Suprapubic skin (tissue), 3 donors: ENCODE measurements at regions not wholly inside any gene's neighbourhood (a gene's known extent, or its start where the extent isn't known, plus 50 kb on each side); places are given as distances from the start of the nearest gene placed in this dataset.

Experiments used
- CTCF ChIP-seq, 2 donors: fragments of 200-600 bp in 1 of 2; fragments of 450-650 bp in 1 of 2; sonication (generic) in 1 of 2; IDR thresholded peaks; one replicate each; pipeline ENCODE4 v1.5.1; 2016 to 2019; ENCODE audit warnings: antibody characterized with exemption in 2 of 2, mild to moderate bottlenecking in 1 of 2, moderate library complexity in 1 of 2
- POLR2A ChIP-seq, 2 donors: fragments of 450-650 bp; IDR thresholded peaks; one replicate each; pipeline ENCODE4 v1.6.1; 2017; ENCODE audit warnings: antibody characterized with exemption in 2 of 2, mild to moderate bottlenecking in 2 of 2, moderate library complexity in 2 of 2

GRCh38 chrX:63576533-63576932 lies 208.5 kb downstream of the ARHGEF9 start:
- TF ChIP-seq CTCF (IDR thresholded peaks at IDR 0.05): no peak
- TF ChIP-seq POLR2A (IDR thresholded peaks at IDR 0.05): no peak
